Thyroid gland (tissue), 4 donors: ENCODE measurements at regions not wholly inside any gene's neighbourhood (a gene's known extent, or its start where the extent isn't known, plus 50 kb on each side); places are given as distances from the start of the nearest gene placed in this dataset.

Experiments used
- POLR2A ChIP-seq, 2 donors: fragments of 450-650 bp; IDR thresholded peaks; one replicate each; pipeline ENCODE4 v1.6.1; 2017; ENCODE audit warnings: antibody characterized with exemption in 2 of 2, mild to moderate bottlenecking in 2 of 2, moderate library complexity in 1 of 2
- TF ChIP-seq, protein P1 (sequence below), 6 experiments: fragments of 200-600 bp in 3 of 6; fragments of 450-650 bp in 3 of 6; sonication (generic) in 3 of 6; IDR thresholded peaks; one replicate each; pipeline ENCODE4 v1.5.1; 2016 to 2019; ENCODE audit warnings: antibody characterized with exemption in 6 of 6, mild to moderate bottlenecking in 2 of 6, inconsistent platforms in 1 of 6, moderate library complexity in 1 of 6

- TF ChIP-seq POLR2A (IDR thresholded peaks at IDR 0.05): no peak
- TF ChIP-seq, protein P1, sequence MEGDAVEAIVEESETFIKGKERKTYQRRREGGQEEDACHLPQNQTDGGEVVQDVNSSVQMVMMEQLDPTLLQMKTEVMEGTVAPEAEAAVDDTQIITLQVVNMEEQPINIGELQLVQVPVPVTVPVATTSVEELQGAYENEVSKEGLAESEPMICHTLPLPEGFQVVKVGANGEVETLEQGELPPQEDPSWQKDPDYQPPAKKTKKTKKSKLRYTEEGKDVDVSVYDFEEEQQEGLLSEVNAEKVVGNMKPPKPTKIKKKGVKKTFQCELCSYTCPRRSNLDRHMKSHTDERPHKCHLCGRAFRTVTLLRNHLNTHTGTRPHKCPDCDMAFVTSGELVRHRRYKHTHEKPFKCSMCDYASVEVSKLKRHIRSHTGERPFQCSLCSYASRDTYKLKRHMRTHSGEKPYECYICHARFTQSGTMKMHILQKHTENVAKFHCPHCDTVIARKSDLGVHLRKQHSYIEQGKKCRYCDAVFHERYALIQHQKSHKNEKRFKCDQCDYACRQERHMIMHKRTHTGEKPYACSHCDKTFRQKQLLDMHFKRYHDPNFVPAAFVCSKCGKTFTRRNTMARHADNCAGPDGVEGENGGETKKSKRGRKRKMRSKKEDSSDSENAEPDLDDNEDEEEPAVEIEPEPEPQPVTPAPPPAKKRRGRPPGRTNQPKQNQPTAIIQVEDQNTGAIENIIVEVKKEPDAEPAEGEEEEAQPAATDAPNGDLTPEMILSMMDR (IDR thresholded peaks at IDR 0.05): no peak
Observed at GRCh38 chr6:2507521-2508037, 243.1 kb downstream of the MYLK4 start.
